ENCODE measurements at regions not wholly inside any gene's neighbourhood (a gene's known extent, or its start where the extent isn't known, plus 50 kb on each side); places are given as distances from the start of the nearest gene placed in this dataset.
A peak's percentile ranks its signal among the peaks of the same experiment; 100 is the strongest.
"Not testable (repeated sequence)": the region's sequence is repeated elsewhere in the genome, so short reads cannot be mapped to it uniquely, and the experiment has no call there.

- no peak for DNase-seq (ENCODE audit: low read depth in 2 of 2)
Measured at GRCh38 chr7:67301667-67302066, 305.0 kb downstream of the TYW1 start.

DNA sequence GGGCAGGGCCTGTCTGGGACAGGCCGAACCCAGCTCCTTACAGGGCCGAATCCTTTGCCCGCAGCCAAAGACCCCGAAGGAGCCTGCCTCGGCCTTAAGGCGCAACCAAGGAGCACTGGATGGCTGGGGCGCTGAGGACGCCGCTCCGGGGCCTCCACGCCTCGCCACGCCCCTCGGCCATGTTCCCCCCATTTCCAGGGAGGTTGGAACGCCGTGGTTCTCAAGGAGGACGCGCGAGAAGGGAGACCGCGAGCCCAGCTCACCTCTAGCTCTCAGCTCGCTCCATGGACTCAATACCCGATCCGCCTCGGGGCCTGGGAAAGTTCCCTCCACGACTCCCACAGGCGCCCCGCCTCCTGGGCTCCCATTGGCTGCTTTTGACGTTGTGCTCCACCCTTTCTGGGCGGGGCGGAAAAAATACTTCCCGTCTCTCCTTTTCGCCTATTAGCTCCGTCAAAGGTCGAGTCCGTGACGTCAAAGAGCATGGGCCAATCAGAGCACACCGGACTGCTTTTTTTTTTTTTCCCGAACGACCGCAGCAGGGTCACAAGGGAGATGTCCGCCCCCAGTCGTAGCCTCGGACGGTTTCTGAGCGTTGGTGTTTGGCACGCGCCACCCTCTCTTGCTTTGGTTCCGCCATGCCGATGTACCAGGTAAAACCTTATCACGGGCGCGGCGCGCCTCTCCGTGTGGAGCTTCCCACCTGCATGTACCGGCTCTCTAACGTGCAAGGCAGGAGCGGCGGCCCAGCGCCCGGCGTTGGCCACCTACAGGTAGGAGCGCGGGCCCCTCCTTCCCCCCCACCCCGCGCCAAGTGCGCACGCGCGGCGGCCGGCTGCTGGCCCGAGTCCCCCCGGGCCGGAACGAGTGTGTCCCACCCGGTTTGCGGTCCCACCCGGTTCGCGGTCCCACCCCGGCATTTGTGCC is 305.7 kb downstream of the TYW1 start:
- DNase-seq (ENCODE audit: low read depth in 2 of 2), result peak; percentile 92 to 95

DNA sequence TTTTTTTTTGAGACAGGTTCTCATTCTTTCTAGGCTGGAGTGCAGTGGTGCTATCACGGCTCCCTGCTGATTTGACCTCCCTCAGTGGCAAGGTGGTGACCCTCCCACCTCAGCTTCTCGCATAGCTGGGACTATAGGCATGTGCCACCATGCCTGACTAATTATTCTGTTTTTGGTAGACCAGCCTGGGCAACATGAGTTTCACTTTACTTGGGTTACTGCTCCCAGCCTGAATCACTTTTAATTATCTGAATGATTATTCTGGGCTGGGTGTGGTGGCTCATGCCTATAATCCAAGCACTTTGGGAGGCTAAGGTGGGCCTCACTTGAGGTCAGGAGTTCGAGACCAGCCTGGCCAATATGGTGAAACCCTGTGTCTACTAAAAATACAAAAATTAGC is 308.2 kb downstream of the TYW1 start:
- DNase-seq (ENCODE audit: low read depth in 2 of 2), result not testable (repeated sequence)

DNA sequence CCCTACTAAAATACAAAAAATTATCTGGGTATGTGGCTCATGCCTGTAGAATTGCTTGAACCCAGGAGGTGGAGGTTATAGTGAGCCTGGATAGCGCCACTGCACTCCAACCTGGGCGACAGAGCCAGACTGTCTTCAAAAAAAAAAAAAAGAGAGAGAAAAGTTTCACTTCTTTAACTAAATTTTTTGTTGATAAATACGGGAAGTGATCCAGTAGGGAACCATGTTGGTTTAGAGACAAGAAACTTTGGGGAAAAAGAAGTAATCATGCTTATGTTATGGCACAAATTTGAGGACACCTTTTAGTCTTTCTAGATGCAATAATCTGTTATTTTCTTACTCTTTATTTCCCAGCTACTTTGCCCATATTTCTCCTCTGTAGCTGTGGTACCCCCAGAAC is 309.7 kb downstream of the TYW1 start:
- DNase-seq (ENCODE audit: low read depth in 2 of 2), result no peak

GRCh38 chr7:67309764-67310549 is 313.3 kb downstream of the TYW1 start:
- DNase-seq (ENCODE audit: low read depth in 2 of 2), result no peak

GRCh38 chr7:67311901-67312300 is 315.3 kb downstream of the TYW1 start:
- DNase-seq (ENCODE audit: low read depth in 2 of 2), result no peak

DNA sequence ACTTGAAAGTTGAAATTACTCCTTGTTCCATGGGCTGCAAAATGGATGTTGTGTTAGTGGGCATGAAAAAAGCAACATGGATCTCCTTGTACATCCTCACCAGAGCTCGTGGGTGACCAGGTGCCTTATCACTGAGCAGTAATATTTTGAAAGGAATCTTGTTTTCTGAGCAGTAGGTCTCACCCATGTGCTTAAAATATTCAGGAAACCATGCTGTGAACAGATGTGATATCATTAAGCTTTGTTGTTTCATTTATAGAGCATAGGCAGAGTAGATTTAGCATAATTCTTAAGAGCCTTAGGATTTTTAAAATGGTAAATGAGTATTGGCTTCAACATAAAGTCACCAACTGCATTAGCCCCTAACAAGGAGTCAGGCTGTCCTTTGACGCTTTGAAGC is 316.6 kb downstream of the TYW1 start:
- DNase-seq (ENCODE audit: low read depth in 2 of 2), result no peak

DNA sequence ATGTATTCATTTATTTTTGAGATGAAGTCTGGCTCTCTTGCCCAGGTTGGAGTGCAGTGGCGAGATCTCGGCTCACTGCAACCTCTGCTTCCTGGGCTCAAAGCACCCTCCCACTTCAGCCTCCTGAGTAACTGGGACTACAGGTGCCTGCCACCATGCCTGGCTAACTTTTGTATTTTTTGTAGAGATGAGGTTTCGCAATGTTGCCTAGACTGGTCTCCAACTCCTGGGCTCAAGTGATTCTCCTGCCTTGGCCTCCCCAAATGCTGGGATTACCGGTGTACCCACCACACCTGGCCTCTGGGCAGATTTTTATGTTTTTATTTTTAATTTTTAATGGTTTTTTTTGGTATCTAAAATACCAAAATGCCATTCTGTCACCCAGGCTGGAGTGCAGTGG is 320.3 kb downstream of the TYW1 start:
- DNase-seq (ENCODE audit: low read depth in 2 of 2), result not testable (repeated sequence)

DNA sequence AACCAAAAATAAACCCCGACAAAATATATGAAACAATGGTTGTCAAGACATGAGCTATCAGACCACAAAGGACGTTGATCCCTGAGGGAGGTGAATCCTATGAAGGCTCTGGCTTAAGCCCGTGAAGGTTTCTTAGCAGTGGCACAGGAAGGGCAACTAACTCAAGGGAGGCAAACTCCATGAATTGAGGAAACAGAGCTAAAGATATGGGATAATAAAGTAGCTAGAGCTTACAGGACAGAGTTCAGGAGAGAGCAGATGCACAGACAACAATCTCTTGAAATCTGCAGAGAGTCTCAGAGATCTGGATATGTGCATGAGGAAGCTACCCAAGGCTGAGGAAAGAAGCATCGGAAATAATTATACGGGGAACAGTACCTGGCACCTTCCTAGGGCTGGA is 331.6 kb downstream of the TYW1 start:
- DNase-seq (ENCODE audit: low read depth in 2 of 2), result not testable (repeated sequence)

GRCh38 chr7:67335165-67335564 is 338.5 kb downstream of the TYW1 start:
- not testable (repeated sequence) for DNase-seq (ENCODE audit: low read depth in 2 of 2)

DNA sequence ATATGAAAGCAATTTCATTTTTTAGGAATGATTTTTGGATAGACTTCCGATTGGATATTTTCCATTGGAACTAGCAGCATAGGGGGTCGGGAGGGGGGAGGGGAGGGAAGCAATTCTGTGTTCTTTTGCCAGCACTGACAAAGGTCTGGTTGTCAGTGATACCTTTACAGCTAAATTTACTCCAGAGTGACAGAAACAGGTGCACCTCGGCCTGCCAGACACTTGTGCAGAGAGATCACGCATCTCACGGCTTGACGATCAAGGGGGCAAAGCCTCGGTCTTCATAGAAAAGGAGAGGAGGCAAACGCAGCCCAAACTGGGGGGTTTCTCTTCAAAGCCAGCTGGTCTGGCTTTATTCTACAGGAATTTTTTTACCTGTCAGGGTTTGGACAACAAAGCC is 339.0 kb downstream of the TYW1 start:
- DNase-seq (ENCODE audit: low read depth in 2 of 2), result not testable (repeated sequence)

- not testable (repeated sequence) for DNase-seq (ENCODE audit: low read depth in 2 of 2)
Measured at GRCh38 chr7:67338545-67338944, 341.9 kb downstream of the TYW1 start.

DNA sequence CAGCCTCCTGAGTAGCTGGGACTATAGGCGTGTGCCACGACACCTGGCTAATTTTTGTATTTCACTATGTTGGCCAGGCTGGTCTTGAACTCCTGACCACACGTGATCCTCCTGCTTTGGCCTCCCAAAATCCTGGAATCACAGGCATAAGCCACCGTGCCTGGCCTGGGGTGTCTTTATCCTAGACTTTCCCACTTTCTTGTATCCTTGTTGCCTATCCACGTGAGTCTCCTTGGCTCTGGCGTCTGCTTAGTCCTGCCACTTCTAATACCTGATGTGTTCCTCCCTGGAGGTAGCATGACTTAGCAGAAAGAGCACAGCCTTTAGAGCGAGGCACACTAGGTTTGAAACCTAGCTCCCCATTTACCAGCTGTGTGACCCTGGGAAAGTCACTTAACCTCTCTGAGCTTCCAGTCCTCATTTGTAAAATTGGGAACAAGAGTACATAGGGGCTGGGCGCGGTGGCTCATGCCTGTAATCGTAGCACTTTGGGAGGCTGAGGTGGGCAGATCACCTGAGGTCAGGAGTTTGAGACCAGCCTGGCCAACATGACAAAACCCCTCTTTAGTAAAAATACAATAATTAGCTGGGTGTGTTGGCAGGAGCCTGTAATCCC is 344.6 kb downstream of the TYW1 start:
- no peak for DNase-seq (ENCODE audit: low read depth in 2 of 2)

DNA sequence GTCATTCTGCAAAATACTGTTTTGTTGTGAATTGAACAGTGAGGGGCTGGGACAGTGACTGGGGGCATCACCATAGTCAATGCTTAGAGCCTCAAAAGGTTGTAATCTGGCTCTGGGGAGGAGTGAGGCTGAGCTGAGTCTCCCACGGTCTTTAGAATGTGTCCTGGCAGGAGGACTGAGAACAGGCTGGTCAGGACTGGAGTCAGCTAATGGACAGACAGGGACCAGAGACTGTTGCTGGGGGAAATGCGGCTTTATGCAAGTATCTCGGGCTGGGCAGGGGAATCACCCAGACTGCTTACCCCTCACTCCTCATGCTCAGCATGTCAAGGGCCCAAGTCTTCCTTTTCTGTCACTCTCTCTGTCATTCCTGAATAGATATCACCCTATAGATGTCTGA is 346.5 kb downstream of the TYW1 start:
- no peak for DNase-seq (ENCODE audit: low read depth in 2 of 2)

GRCh38 chr7:67343572-67343971 is 346.9 kb downstream of the TYW1 start:
- no peak for DNase-seq (ENCODE audit: low read depth in 2 of 2)

- DNase-seq (ENCODE audit: low read depth in 2 of 2), result no peak
Measured at GRCh38 chr7:67344481-67345193, 348.0 kb downstream of the TYW1 start.

GRCh38 chr7:67346126-67346525 is 349.5 kb downstream of the TYW1 start:
- DNase-seq (ENCODE audit: low read depth in 2 of 2), result no peak

DNA sequence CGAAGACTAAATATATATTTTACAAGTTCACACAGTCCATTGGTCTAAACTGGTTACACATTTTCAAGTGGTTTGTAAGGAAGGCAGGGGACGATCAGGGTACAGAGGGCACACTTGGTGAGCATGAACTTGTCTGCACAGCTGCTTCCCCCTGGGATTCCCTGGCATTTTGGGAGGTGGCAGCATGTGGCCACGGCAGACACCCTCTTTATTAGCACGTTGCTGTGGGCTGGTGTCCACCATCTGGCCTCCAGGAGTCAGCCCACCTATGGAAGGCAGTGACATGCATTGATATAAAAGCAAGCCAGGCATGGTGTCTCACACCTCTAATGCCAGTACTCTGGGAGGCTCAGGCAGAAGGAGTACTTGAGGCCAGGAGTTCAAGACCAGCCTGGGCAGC is 350.2 kb downstream of the TYW1 start:
- DNase-seq (ENCODE audit: low read depth in 2 of 2), result no peak

DNA sequence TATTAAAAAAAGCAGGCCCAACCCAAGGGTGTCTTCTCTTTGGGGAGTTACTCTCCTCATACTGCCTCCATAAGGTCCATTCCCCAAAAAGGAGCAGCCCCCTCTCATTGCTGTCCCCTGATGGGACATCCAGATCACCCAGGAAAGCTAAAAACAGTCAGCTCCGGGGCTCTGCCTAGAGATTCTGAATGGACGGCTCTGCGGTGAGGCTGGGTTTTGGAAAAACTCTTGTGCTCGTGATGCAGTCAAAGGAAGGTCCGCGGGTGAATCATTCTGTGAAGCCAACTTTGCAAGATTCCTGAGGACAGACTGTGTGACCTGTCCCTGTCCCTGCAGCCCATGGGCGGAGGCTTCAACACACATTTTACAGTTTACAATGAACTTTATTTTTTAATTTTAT is 351.5 kb downstream of the TYW1 start:
- no peak for DNase-seq (ENCODE audit: low read depth in 2 of 2)

DNA sequence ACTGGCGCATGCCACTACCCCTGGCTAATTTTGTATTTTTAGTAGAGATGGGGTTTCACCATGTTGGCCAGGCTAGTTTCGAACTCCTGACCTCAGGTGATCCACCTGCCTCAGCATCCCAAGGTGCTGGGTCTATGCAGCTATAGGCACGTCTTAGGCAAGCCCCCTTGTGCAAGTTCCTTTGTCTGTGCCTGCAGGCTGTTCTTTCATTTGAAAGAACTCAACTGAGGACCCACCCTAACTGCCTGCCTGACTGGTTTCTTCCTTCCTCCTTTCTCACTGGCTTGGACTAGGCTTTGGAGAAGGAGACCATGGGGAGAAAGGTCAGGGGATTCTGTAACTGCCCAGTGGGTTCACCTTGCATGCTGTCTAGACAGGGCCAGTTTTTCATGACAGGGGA is 361.0 kb downstream of the TYW1 start:
- DNase-seq (ENCODE audit: low read depth in 2 of 2), result not testable (repeated sequence)

GRCh38 chr7:67358316-67358715 is 361.7 kb downstream of the TYW1 start:
- DNase-seq (ENCODE audit: low read depth in 2 of 2), result not testable (repeated sequence)

DNA sequence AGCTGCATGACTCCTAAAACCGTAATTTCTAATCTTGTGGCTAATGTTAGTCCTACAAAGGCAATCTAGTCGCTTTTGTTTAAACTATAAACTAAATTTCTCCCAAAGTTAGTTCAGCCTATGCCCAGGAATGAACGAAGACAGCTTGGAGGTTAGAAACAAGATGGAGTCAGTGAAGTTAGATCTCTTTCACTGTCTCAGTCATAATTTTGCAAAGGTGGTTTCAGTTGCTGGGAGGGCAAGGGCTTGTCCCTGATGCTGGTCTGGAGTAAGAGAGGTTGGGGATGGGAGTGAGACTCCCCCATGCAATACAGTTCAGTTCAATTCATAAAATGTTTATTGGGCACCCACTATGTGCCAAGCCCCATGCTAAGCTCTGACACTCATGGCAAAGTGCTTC is 362.1 kb downstream of the TYW1 start:
- DNase-seq (ENCODE audit: low read depth in 2 of 2), result not testable (repeated sequence)
